Gastrocnemius medialis (tissue), 4 donors: ENCODE measurements at regions not wholly inside any gene's neighbourhood (a gene's known extent, or its start where the extent isn't known, plus 50 kb on each side); places are given as distances from the start of the nearest gene placed in this dataset.

Experiments
- POLR2A ChIP-seq, 2 donors: fragments of 450-650 bp; IDR thresholded peaks; one replicate each; pipeline ENCODE4 v1.6.1; 2017; ENCODE audit warnings: antibody characterized with exemption in 2 of 2, mild to moderate bottlenecking in 2 of 2, moderate library complexity in 2 of 2
- TF ChIP-seq, protein P1 (sequence below), 5 experiments: fragments of 450-650 bp in 3 of 5; fragments of 200-600 bp in 2 of 5; sonication (generic) in 2 of 5; IDR thresholded peaks in 4 of 5; conservative IDR thresholded peaks in 1 of 5; 1 replicate in 4 of 5; 2 replicates in 1 of 5; pipeline ENCODE4 v1.5.1; 2016 to 2019; ENCODE audit warnings: antibody characterized with exemption in 5 of 5, mild to moderate bottlenecking in 3 of 5, moderate library complexity in 3 of 5

DNA sequence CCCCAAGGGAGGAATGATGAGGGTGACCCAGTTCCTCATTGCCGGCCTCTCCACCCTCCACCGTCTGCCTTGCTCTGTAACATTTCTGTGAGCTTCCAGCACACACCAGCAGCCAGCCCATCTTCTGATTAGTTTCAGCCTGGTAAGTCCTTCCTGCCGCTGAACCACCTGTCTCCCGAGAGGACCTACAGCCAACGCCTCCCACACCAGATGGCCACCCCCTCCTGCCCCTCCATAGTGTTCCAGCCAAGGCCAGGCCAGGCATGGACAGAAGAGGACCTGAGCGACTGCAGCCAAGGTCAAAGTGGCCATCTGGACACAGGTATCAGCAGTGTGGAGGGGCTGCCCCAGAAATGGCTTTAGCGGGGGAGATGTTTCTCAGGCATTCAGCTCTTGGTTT is 170.7 kb upstream of the CTBP2 start:
- TF ChIP-seq, protein P1, sequence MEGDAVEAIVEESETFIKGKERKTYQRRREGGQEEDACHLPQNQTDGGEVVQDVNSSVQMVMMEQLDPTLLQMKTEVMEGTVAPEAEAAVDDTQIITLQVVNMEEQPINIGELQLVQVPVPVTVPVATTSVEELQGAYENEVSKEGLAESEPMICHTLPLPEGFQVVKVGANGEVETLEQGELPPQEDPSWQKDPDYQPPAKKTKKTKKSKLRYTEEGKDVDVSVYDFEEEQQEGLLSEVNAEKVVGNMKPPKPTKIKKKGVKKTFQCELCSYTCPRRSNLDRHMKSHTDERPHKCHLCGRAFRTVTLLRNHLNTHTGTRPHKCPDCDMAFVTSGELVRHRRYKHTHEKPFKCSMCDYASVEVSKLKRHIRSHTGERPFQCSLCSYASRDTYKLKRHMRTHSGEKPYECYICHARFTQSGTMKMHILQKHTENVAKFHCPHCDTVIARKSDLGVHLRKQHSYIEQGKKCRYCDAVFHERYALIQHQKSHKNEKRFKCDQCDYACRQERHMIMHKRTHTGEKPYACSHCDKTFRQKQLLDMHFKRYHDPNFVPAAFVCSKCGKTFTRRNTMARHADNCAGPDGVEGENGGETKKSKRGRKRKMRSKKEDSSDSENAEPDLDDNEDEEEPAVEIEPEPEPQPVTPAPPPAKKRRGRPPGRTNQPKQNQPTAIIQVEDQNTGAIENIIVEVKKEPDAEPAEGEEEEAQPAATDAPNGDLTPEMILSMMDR (IDR thresholded peaks at IDR 0.05 in 4 of 5, conservative IDR thresholded peaks at IDR 0.05 in 1 of 5) = no peak
- TF ChIP-seq POLR2A (IDR thresholded peaks at IDR 0.05) = no peak
